ENCODE measurements at regions not wholly inside any gene's neighbourhood (a gene's known extent, or its start where the extent isn't known, plus 50 kb on each side); places are given as distances from the start of the nearest gene placed in this dataset.
A peak's percentile ranks its signal among the peaks of the same experiment; 100 is the strongest.

DNA sequence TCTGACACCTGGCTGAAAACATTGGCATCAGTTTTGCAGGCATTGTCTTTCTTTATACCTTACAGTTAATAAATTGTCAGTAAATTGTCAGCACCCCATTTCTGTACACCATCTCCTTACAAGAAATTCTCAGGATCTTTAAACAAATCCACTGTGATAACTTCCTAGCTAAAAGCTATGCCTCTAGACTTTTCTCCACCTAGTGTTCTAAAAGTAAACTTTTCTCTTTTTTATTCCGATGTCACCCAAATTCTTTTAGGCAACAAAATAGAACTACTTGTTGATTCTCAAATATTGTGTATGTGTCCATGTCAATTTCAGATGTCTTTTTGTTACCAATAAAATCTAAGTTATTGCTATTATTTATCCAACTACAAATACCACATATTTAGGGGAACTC is 617.4 kb upstream of the NRXN1 start:
- no peak for DNase-seq (ENCODE audit: low read depth)
- TF ChIP-seq, protein P1, sequence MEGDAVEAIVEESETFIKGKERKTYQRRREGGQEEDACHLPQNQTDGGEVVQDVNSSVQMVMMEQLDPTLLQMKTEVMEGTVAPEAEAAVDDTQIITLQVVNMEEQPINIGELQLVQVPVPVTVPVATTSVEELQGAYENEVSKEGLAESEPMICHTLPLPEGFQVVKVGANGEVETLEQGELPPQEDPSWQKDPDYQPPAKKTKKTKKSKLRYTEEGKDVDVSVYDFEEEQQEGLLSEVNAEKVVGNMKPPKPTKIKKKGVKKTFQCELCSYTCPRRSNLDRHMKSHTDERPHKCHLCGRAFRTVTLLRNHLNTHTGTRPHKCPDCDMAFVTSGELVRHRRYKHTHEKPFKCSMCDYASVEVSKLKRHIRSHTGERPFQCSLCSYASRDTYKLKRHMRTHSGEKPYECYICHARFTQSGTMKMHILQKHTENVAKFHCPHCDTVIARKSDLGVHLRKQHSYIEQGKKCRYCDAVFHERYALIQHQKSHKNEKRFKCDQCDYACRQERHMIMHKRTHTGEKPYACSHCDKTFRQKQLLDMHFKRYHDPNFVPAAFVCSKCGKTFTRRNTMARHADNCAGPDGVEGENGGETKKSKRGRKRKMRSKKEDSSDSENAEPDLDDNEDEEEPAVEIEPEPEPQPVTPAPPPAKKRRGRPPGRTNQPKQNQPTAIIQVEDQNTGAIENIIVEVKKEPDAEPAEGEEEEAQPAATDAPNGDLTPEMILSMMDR (IDR thresholded peaks at IDR 0.05; ENCODE audit: low read length, missing control alignments): peak; percentile 1

DNA sequence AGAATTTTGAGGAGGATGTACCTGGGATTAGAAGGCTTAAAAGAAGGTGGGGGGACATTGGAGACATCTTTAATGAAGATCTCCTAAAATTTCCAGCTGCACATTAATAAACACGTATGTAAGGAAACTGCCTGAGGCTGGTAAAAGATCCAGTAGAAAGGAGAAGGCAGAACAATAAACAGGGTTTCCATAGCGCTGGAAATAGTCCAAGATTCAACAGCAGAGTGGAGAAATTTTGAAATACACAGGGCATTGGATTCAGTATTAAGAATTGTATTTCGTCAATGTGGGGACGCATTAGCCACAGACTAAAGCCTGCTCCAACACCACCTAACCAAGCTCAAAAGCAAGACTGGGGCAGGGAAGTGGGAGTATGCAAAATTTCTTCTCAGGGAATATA is 606.9 kb upstream of the NRXN1 start:
- peak; percentile 16 for DNase-seq (ENCODE audit: low read depth)
- H3K4me3 ChIP-seq (replicated peaks; ENCODE audit: low read depth, low read length): no peak overlapping the region
- TF ChIP-seq, protein P1 (IDR thresholded peaks at IDR 0.05; ENCODE audit: low read length, missing control alignments): no peak

More for the DNA sequence above, 617.4 kb upstream of the NRXN1 start:
- H3K4me3 ChIP-seq (replicated peaks; ENCODE audit: low read depth, low read length): no peak overlapping the region

DNA sequence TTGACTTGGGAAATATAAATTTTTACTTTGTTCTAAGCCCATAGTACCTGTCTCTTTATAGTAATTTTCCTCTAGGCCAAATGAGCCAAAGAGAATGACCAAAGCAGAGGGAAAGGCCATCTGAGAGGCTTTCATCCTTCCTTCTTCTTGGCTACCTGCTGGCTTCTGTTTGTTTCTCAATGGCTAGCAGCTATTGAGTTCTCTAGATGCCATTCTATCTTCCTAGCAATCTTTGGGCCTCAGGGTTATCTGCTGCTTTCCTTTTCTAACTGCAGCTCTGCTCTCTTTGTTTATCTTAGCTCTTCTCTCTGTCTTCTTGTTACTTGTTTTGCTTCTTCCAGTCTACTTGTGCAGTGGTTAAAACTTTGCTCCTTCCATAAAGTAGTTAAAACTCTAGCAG is 601.1 kb upstream of the NRXN1 start:
- TF ChIP-seq, protein P1 (IDR thresholded peaks at IDR 0.05; ENCODE audit: low read length, missing control alignments): no peak
- DNase-seq (ENCODE audit: low read depth): no peak
- H3K4me3 ChIP-seq (replicated peaks; ENCODE audit: low read depth, low read length): no peak overlapping the region

DNA sequence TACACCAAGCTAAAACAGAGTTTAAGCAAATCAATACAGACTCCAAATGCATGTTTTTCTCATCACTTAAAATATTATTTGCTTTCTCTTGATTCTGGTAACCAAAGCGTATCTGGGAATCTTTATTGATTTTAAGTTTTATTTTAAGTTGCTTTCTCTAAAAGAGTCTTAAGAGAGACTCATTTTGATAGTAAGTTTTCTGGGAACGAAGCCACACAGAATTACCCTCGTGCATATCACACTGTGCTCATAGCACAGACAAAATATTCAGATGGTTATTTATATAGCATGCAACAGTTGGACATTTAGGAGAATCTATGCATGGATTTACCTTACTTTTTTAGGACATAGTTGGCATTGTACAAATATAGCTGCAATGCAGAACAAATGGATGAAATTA is 597.5 kb upstream of the NRXN1 start:
- DNase-seq (ENCODE audit: low read depth): no peak
- H3K4me3 ChIP-seq (replicated peaks; ENCODE audit: low read depth, low read length): no peak overlapping the region
- TF ChIP-seq, protein P1 (IDR thresholded peaks at IDR 0.05; ENCODE audit: low read length, missing control alignments): no peak

DNA sequence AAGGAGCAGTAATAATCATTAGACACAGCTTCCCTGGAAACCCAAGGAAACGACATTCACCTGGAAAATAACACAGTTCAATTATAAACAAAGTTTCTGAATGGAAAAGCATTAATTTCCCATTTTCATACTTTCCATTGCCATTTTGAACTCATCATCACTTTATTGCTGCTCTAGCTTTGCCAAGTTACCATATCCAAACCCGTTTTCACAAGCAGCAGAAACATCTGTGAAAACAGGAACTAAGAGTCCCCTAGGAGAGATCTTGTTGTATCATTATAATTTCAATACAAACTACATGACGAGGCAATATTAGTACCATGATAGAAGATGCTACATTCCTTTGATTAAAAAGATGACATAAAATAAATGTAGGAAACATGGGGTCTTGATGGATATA is 597.0 kb upstream of the NRXN1 start:
- TF ChIP-seq, protein P1 (IDR thresholded peaks at IDR 0.05; ENCODE audit: low read length, missing control alignments): no peak
- no peak for DNase-seq (ENCODE audit: low read depth)
- H3K4me3 ChIP-seq (replicated peaks; ENCODE audit: low read depth, low read length): no peak overlapping the region

DNA sequence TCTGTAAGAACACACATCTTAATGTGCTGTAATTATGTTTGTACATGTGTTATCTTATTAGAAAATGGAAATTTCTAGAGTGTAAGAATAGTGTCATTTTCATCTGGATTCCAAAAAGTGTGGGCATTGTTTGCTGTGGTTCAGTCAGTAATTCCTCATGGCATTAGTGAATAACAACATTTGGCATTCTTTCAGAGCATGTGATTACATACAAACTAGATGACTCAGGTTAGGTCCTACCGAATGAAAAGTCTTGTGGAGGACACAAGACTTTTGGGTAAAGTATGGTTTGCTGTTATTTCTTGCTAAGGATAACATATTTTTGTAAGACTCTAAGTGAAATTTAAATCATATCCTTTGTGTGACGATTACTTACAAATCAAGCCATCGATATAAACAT is 593.1 kb upstream of the NRXN1 start:
- peak; percentile 34 for DNase-seq (ENCODE audit: low read depth)
- no peak overlapping the region for H3K4me3 ChIP-seq (replicated peaks; ENCODE audit: low read depth, low read length)
- TF ChIP-seq, protein P1 (IDR thresholded peaks at IDR 0.05; ENCODE audit: low read length, missing control alignments): no peak

DNA sequence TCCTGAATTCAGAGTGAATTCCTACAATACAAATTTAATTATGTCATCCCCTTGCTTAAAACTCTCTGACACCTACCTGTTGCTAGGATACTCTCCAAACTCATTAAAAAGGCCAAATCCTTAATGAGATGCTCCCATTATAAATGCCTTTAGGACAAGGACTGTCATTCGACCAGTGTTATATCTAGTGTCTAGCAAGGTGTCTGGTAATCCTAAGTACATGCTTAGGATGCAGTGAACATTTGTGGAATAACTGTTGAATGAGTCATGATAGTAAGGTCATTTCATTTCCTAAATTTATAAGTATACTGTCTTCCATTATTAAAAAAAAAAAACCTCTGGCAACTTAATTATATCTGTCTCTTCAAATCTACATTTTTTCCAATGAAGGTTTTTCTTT is 588.9 kb upstream of the NRXN1 start:
- TF ChIP-seq, protein P1 (IDR thresholded peaks at IDR 0.05; ENCODE audit: low read length, missing control alignments): no peak
- H3K4me3 ChIP-seq (replicated peaks; ENCODE audit: low read depth, low read length): no peak overlapping the region

More for the DNA sequence above, 588.9 kb upstream of the NRXN1 start:
- DNase-seq (ENCODE audit: low read depth): peak; percentile 24
